ENCODE measurements at regions not wholly inside any gene's neighbourhood (a gene's known extent, or its start where the extent isn't known, plus 50 kb on each side); places are given as distances from the start of the nearest gene placed in this dataset.
"Not testable (repeated sequence)": the region's sequence is repeated elsewhere in the genome, so short reads cannot be mapped to it uniquely, and the experiment has no call there.

DNA sequence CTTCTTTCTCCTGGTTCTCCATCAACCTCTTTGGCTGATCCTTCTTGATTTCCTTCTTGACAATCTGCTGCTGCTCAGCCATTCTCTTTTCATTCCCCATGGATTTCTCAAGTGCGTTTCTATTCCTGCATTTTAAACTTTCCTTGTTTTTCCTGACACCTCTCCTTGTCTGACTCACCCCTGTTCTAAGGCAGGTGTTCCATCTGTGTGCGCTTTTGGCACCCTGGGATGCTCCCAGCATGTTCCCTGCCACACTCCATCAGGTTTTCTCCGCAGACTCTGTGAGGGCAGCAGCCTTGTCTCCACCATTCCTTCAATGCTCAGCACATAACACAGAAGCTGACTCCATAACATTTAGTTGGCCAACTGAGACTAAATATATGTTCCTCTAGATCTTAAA lies 1618.2 kb downstream of the SPATA31A7 start:
- H3K9me3 ChIP-seq (ENCODE audit: control insufficient read depth in 5 of 5, low read length in 5 of 5); H3K27me3 ChIP-seq (ENCODE audit: control insufficient read depth in 5 of 5, insufficient read depth in 4 of 5, low read length in 5 of 5); H3K4me1 ChIP-seq (ENCODE audit: control insufficient read depth in 5 of 5, insufficient read depth in 5 of 5, low read length in 5 of 5); H3K27ac ChIP-seq (ENCODE audit: low read depth, low read length); H3K36me3 ChIP-seq (ENCODE audit: control insufficient read depth in 5 of 5, insufficient read depth in 5 of 5, low read length in 5 of 5); H3K9ac ChIP-seq (ENCODE audit: low read length in 5 of 5); H3K4me3 ChIP-seq (ENCODE audit: low read depth in 1 of 5, low read length in 5 of 5): not testable (repeated sequence)

DNA sequence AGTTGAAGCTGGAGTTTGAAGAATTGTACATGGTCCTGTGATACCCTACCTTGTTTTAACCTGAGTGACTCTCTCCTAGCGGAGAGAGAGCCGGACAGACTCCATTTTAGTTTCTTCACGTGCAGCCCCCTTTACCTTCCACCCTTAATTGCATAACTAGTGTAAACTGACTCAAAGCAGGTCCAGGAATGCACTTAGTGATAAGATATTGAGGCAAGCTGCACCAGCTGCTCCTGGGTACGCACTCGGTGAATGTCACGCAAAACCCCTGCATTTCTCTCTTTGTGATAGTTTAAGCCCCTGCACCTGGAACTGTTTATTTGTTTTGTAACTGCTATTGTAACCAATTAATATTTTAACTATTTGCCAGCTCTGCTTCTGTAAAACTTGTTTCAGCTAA lies 1620.5 kb downstream of the SPATA31A7 start:
- H3K4me3 ChIP-seq (ENCODE audit: low read depth in 1 of 5, low read length in 5 of 5); H3K9me3 ChIP-seq (ENCODE audit: control insufficient read depth in 5 of 5, low read length in 5 of 5); H3K27ac ChIP-seq (ENCODE audit: low read depth, low read length); H3K36me3 ChIP-seq (ENCODE audit: control insufficient read depth in 5 of 5, insufficient read depth in 5 of 5, low read length in 5 of 5); H3K9ac ChIP-seq (ENCODE audit: low read length in 5 of 5); H3K4me1 ChIP-seq (ENCODE audit: control insufficient read depth in 5 of 5, insufficient read depth in 5 of 5, low read length in 5 of 5); H3K27me3 ChIP-seq (ENCODE audit: control insufficient read depth in 5 of 5, insufficient read depth in 4 of 5, low read length in 5 of 5): not testable (repeated sequence)

DNA sequence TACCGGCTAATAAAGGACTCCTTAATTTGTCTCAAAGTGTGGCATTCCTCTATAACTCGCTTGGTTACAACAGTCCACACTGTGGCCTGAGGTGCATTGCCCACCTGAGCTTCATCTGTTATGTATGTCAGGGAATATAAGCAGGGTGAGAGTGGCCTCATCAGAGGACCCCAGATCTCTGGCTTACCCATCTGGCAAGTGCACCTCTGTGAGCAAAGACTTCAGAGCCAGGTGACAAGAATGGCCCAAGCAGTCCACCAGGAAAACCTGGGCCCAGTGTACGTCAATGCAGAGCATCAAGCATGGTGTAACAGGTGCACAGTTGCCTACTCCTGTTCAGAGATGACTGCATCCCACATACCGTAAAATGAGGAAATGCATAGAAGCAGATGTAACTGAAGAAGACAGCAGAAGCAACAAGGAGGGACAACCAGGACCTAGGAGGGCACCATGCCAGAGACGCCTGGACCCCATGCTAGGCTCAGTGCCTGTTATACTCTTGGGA lies 1621.0 kb downstream of the SPATA31A7 start:
- H3K27ac ChIP-seq (ENCODE audit: low read depth, low read length): not testable (repeated sequence)

DNA sequence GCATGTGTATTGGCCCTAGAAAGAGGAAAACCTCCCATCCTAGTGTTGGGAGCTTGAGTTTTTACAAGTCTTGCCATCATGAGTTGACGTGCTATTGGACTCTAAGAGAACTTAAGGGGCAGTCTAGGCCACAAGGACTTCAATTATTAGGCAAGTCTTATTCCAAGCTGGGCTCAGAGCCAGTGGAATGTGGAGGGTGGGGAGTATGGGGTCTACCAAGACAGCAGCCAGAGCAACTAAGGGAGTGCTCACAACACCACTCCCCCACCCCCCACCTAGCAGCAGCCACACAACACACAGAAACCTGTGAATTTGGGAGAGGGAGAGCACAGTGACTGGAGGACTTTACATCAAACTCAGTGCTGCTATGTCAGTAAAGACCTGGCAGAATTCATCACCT lies 1625.6 kb downstream of the SPATA31A7 start:
- H3K36me3 ChIP-seq (ENCODE audit: control insufficient read depth in 5 of 5, insufficient read depth in 5 of 5, low read length in 5 of 5); H3K9me3 ChIP-seq (ENCODE audit: control insufficient read depth in 5 of 5, low read length in 5 of 5); H3K9ac ChIP-seq (ENCODE audit: low read length in 5 of 5); H3K27me3 ChIP-seq (ENCODE audit: control insufficient read depth in 5 of 5, insufficient read depth in 4 of 5, low read length in 5 of 5); H3K4me3 ChIP-seq (ENCODE audit: low read depth in 1 of 5, low read length in 5 of 5); H3K27ac ChIP-seq (ENCODE audit: low read depth, low read length); H3K4me1 ChIP-seq (ENCODE audit: control insufficient read depth in 5 of 5, insufficient read depth in 5 of 5, low read length in 5 of 5): not testable (repeated sequence)

More for the DNA sequence above, 1621.0 kb downstream of the SPATA31A7 start:
- H3K4me3 ChIP-seq (ENCODE audit: low read depth in 1 of 5, low read length in 5 of 5); H3K9ac ChIP-seq (ENCODE audit: low read length in 5 of 5); H3K4me1 ChIP-seq (ENCODE audit: control insufficient read depth in 5 of 5, insufficient read depth in 5 of 5, low read length in 5 of 5); H3K36me3 ChIP-seq (ENCODE audit: control insufficient read depth in 5 of 5, insufficient read depth in 5 of 5, low read length in 5 of 5); H3K9me3 ChIP-seq (ENCODE audit: control insufficient read depth in 5 of 5, low read length in 5 of 5); H3K27me3 ChIP-seq (ENCODE audit: control insufficient read depth in 5 of 5, insufficient read depth in 4 of 5, low read length in 5 of 5): not testable (repeated sequence)

DNA sequence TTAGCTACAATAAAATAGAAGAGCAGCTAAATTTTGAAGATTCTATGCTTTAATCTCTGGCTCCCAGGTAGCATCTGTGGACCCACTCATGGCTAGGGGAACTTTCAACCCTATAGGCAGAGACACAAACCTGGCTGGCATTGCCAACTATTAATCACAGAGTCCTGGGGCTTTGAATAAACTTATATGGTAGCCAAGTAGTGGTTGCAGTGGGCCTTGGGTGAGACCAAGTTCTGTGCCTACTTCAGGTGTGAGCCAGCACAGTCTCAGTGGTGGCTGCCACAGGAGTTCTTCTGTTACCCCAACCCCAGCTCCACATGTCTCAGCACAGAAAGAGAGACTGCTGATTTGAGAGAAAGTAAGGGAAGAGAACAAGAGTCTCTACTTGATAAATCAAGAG lies 1626.5 kb downstream of the SPATA31A7 start:
- not testable (repeated sequence) for H3K4me3 ChIP-seq (ENCODE audit: low read depth in 1 of 5, low read length in 5 of 5); H3K36me3 ChIP-seq (ENCODE audit: control insufficient read depth in 5 of 5, insufficient read depth in 5 of 5, low read length in 5 of 5); H3K27me3 ChIP-seq (ENCODE audit: control insufficient read depth in 5 of 5, insufficient read depth in 4 of 5, low read length in 5 of 5); H3K4me1 ChIP-seq (ENCODE audit: control insufficient read depth in 5 of 5, insufficient read depth in 5 of 5, low read length in 5 of 5); H3K27ac ChIP-seq (ENCODE audit: low read depth, low read length); H3K9ac ChIP-seq (ENCODE audit: low read length in 5 of 5); H3K9me3 ChIP-seq (ENCODE audit: control insufficient read depth in 5 of 5, low read length in 5 of 5)

DNA sequence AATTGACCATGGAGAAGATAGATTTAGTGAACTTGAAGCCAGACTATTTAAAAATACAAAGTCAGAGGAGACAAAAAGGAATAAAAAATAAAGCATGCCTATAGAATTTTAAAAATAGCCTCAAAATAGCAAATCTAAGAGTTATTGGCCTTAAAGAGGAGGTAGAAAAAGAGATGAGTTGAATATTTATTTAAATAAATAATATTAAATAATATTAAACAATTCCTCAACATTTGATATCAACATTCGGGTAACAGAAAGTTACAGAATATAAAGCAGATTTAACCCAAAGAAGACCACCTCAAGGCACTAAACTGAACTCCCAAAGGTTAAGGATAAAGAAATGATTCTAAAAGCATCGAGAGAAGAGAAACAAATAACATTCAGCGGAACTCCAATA lies 1627.4 kb downstream of the SPATA31A7 start:
- H3K4me3 ChIP-seq (ENCODE audit: low read depth in 1 of 5, low read length in 5 of 5); H3K27me3 ChIP-seq (ENCODE audit: control insufficient read depth in 5 of 5, insufficient read depth in 4 of 5, low read length in 5 of 5); H3K27ac ChIP-seq (ENCODE audit: low read depth, low read length); H3K9me3 ChIP-seq (ENCODE audit: control insufficient read depth in 5 of 5, low read length in 5 of 5); H3K36me3 ChIP-seq (ENCODE audit: control insufficient read depth in 5 of 5, insufficient read depth in 5 of 5, low read length in 5 of 5); H3K9ac ChIP-seq (ENCODE audit: low read length in 5 of 5); H3K4me1 ChIP-seq (ENCODE audit: control insufficient read depth in 5 of 5, insufficient read depth in 5 of 5, low read length in 5 of 5): not testable (repeated sequence)

DNA sequence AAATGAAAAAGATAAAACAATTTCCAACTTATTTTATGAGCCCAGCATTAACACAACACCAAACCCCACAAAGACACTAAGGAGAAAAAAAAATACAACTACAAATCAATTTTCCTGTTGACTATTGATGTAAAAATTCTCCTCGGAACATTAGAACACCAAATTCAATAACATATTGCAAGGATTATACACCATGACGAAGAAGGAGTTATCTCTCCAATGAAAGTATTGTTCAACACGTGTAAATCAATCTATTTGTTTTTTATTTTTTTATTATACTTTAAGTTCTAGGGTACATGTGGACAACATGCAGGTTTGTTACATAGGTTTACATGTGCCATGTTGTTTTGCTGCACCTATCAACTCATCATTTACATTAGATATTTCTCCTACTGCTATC lies 1632.3 kb downstream of the SPATA31A7 start:
- H3K4me3 ChIP-seq (ENCODE audit: low read depth in 1 of 5, low read length in 5 of 5); H3K27ac ChIP-seq (ENCODE audit: low read depth, low read length); H3K9ac ChIP-seq (ENCODE audit: low read length in 5 of 5); H3K36me3 ChIP-seq (ENCODE audit: control insufficient read depth in 5 of 5, insufficient read depth in 5 of 5, low read length in 5 of 5); H3K27me3 ChIP-seq (ENCODE audit: control insufficient read depth in 5 of 5, insufficient read depth in 4 of 5, low read length in 5 of 5); H3K4me1 ChIP-seq (ENCODE audit: control insufficient read depth in 5 of 5, insufficient read depth in 5 of 5, low read length in 5 of 5); H3K9me3 ChIP-seq (ENCODE audit: control insufficient read depth in 5 of 5, low read length in 5 of 5): not testable (repeated sequence)

DNA sequence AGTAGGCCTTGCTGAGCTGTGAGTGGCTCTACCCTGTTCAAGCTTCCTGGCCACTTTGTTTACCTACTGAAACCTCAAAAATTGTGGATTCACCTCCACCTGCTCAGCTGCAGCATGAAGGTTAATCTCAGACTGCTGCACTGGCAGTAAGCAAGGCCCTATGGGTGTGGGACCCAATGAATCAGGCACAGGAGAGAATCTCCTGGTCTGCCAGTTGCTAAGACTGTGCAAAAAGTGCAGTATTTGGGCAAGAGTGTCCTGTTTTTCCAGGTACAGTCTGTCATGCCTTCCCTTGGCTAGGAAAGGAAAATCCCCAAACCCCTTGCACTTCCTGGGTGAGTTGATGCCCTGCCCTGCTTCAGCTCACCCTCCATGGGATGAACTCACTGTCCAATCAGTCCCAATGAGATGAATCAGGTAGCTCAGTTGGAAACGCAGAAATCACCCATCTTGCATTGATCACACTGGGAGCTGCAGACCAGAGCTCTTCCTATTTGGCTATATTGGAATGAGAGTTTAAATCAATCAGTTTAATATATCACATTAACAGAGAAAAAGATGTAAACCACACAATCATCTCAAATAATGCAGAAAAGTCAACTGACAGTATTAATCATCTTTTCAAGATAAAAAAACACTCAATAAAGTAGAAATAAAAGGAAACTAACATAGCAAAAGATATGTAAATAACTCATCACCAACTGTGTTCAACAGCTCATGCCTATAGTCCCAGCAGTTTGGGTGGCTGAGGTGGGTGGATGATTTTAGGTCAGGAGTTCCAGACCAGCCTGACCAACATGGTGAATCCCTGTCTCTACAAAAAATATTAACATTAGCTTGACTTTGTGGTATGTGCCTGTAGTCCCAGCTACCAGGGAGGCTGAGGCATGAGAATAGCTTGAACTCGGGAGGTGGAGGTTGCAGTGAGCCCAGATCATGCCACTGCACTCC lies 1638.4 kb downstream of the SPATA31A7 start:
- H3K27ac ChIP-seq (ENCODE audit: low read depth, low read length); H3K27me3 ChIP-seq (ENCODE audit: control insufficient read depth in 5 of 5, insufficient read depth in 4 of 5, low read length in 5 of 5); H3K4me3 ChIP-seq (ENCODE audit: low read depth in 1 of 5, low read length in 5 of 5); H3K4me1 ChIP-seq (ENCODE audit: control insufficient read depth in 5 of 5, insufficient read depth in 5 of 5, low read length in 5 of 5); H3K36me3 ChIP-seq (ENCODE audit: control insufficient read depth in 5 of 5, insufficient read depth in 5 of 5, low read length in 5 of 5); H3K9me3 ChIP-seq (ENCODE audit: control insufficient read depth in 5 of 5, low read length in 5 of 5); H3K9ac ChIP-seq (ENCODE audit: low read length in 5 of 5): not testable (repeated sequence)

DNA sequence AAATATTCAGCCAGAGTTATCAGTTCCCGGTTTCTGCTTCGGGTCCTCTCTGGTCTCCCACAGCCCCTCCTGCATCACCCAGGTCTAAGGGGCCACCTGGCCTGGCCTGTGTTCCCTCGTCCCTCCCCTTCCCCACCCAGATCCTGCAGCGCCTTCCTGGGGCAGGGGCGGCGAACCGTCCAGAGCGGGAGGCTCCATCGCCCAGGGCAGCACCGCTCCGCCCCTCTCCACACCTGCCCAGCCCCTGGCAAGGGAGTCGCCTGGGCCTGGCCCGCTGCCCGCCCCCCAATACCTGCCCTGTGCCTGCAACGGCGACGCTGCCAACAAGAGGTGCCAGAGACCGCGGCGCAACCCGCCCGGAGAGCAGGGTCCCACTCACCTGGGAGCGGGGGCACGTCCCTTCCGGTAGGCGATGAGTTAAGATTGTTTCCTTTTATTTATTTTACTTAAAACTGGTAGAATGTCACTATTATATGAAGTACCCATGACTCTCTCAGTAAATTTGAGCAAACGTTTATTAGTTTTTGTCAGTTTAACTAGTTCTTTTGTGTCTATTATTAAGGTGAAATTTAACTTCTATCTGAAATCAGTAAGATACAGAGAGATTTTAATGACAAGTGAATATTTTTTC lies 1641.1 kb downstream of the SPATA31A7 start:
- not testable (repeated sequence) for H3K4me3 ChIP-seq (ENCODE audit: low read depth in 1 of 5, low read length in 5 of 5)

DNA sequence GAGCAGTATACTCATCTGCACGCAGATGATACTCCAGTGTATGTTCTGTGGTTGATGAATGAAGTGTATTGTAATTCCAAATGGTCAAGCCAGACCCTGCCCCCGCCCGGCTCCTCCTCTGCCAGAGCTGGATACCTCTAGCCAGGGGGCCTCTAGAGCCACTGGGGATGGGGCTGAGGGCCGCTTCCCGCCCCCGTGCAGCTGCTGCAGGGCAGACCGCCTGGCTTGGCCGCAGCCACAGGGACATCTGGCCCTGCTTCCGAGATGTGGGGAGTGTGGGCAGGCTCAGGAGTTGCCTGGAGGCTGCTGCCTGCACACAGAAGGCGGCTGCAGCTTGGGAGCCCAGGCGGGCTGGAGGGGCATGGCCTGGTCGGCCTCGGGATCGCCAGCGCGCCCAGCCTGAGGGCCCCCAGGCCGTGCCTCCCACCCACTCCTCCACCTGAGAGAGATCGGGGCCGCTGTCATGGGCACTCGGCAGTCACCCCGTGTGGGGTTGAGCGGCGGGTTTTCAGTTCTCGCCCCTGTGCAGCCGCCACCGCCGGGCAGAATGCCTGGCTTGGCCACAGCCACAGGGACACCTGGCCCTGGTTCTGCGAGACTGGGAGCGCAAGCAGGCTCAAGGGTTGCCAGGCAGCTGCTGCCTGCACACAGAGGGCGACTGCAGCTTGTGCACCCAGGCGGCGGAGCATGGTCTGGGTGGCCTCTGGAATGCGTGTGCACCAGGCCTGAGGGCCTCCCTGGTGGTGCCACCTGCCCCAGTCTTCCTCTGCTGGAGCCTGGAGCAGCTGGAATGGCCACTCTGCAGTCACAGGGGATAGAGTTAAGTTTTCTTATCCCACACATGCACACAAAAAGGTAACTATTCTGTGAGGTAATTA lies 1643.7 kb downstream of the SPATA31A7 start:
- not testable (repeated sequence) for H3K9ac ChIP-seq (ENCODE audit: low read length in 5 of 5); H3K36me3 ChIP-seq (ENCODE audit: control insufficient read depth in 5 of 5, insufficient read depth in 5 of 5, low read length in 5 of 5); H3K27ac ChIP-seq (ENCODE audit: low read depth, low read length); H3K27me3 ChIP-seq (ENCODE audit: control insufficient read depth in 5 of 5, insufficient read depth in 4 of 5, low read length in 5 of 5); H3K4me3 ChIP-seq (ENCODE audit: low read depth in 1 of 5, low read length in 5 of 5); H3K9me3 ChIP-seq (ENCODE audit: control insufficient read depth in 5 of 5, low read length in 5 of 5)
- peaks cover 0 to 12% (median 7%) of the 10 kb centered on the region in 5 donors for H3K4me1 ChIP-seq (ENCODE audit: control insufficient read depth in 5 of 5, insufficient read depth in 5 of 5, low read length in 5 of 5)

More for the DNA sequence above, 1641.1 kb downstream of the SPATA31A7 start:
- not testable (repeated sequence) for H3K27ac ChIP-seq (ENCODE audit: low read depth, low read length); H3K27me3 ChIP-seq (ENCODE audit: control insufficient read depth in 5 of 5, insufficient read depth in 4 of 5, low read length in 5 of 5); H3K36me3 ChIP-seq (ENCODE audit: control insufficient read depth in 5 of 5, insufficient read depth in 5 of 5, low read length in 5 of 5); H3K4me1 ChIP-seq (ENCODE audit: control insufficient read depth in 5 of 5, insufficient read depth in 5 of 5, low read length in 5 of 5); H3K9ac ChIP-seq (ENCODE audit: low read length in 5 of 5); H3K9me3 ChIP-seq (ENCODE audit: control insufficient read depth in 5 of 5, low read length in 5 of 5)
